HepG2 (cell line): ENCODE measurements at regions not wholly inside any gene's neighbourhood (a gene's known extent, or its start where the extent isn't known, plus 50 kb on each side); places are given as distances from the start of the nearest gene placed in this dataset.

Source experiments
- ATAC-seq: fragments of 200-7000 bp; cut with Tn5 transposase; 3 replicates; pipeline ENCODE4 v1.9.1; 2020; ENCODE audit warnings: mild to moderate bottlenecking, moderate library complexity
- BruUV-seq: library from RNA; stranded (reverse); fragments of 400-500 nt; replicated peaks from 2 replicates; lab custom pipeline; 2021; lab: Mats Ljungman, UMichigan
- CTCF ChIA-PET: fragments of 300-600 bp; formaldehyde crosslinking; extraction: SDS; loops from one replicate; lab custom pipeline; 2021; ENCODE audit warnings: low total read pairs, inconsistent platforms, low intra/inter-chr PET ratio; lab: Yijun Ruan, JAX
- POLR2A ChIA-PET: fragments of 350-600 bp; sonication (Branson Sonifier 250); formaldehyde crosslinking; loops from one replicate; lab custom pipeline; 2020; ENCODE audit warnings: antibody characterized with exemption, inconsistent platforms; lab: Yijun Ruan, JAX
- DNase-seq: peaks from one replicate; pipeline ENCODE4 v3.0.0-alpha.2; 2015; ENCODE audit warnings: low spot score
- FAIRE-seq: peaks from 3 replicates; lab custom pipeline; 2011; peaks lifted over from hg19 to GRCh38; lab: Jason Lieb, UNC
- H2AFZ ChIP-seq: one replicate; pipeline ENCODE4 v1.6.1; 2011; ENCODE audit warnings: low read length, inconsistent platforms
- H3K27ac ChIP-seq: fragments of 300-600 bp; 3 replicates; pipeline ENCODE4 v1.8.0; 2011; ENCODE audit warnings: mixed run types, mild to moderate bottlenecking, mixed read lengths, low read length, inconsistent platforms; ENCODE audit not compliant: insufficient read depth; ENCODE audit errors: extremely low read length
- H3K27me3 ChIP-seq, 2 experiments: fragments of 200-600 bp in 1 of 2; 2 replicates in 1 of 2; 3 replicates in 1 of 2; pipeline versions ENCODE4 v1.6.0 to v1.8.0; 2011; ENCODE audit warnings: low read length in 2 of 2, mild to moderate bottlenecking in 2 of 2, moderate library complexity in 2 of 2, inconsistent platforms in 1 of 2; ENCODE audit not compliant: insufficient read depth in 2 of 2, control insufficient read depth in 1 of 2
- H3K36me3 ChIP-seq, 2 experiments: fragments of 200-600 bp in 1 of 2; replicated peaks in 1 of 2; 2 replicates in 1 of 2; 3 replicates in 1 of 2; pipeline versions ENCODE4 v1.5.1 to v1.8.0; 2011; ENCODE audit warnings: low read length in 2 of 2, inconsistent platforms in 1 of 2; ENCODE audit not compliant: insufficient read depth in 2 of 2, control insufficient read depth in 1 of 2
- H3K4me1 ChIP-seq: 2 replicates; pipeline ENCODE4 v1.5.1; 2012; ENCODE audit warnings: low read length, inconsistent platforms; ENCODE audit not compliant: insufficient read depth
- H3K4me2 ChIP-seq: 2 replicates; pipeline ENCODE4 v1.6.0; 2011; ENCODE audit warnings: low read depth, low read length, inconsistent platforms
- H3K4me3 ChIP-seq, 3 experiments: fragments of 200-600 bp in 1 of 3; sonication (generic), shearing (Covaris generic) in 1 of 3; replicated peaks in 1 of 3; 2 replicates each; pipeline ENCODE4 v1.5.1; 2011 to 2016; ENCODE audit warnings: low read length in 3 of 3, inconsistent platforms in 2 of 3, low read depth in 2 of 3, mild to moderate bottlenecking in 2 of 3, control low read depth in 1 of 3, mixed read lengths in 1 of 3; ENCODE audit not compliant: insufficient read depth in 1 of 3
- H3K79me2 ChIP-seq: one replicate; pipeline ENCODE4 v1.6.1; 2011; ENCODE audit warnings: low read length, inconsistent platforms; ENCODE audit not compliant: insufficient read depth
- H3K9ac ChIP-seq: 2 replicates; pipeline ENCODE4 v1.6.0; 2011; ENCODE audit warnings: mild to moderate bottlenecking, low read depth, low read length, inconsistent platforms; ENCODE audit not compliant: insufficient read depth
- H3K9me3 ChIP-seq: 2 replicates; pipeline ENCODE4 v1.5.1; 2012; ENCODE audit warnings: mild to moderate bottlenecking, low read length
- H4K20me1 ChIP-seq: 2 replicates; pipeline ENCODE4 v1.6.0; 2011; ENCODE audit warnings: inconsistent platforms, mild to moderate bottlenecking, low read length, moderate library complexity; ENCODE audit not compliant: insufficient read depth
- CBX2 ChIP-seq, 2 experiments: fragments of 200-600 bp in 1 of 2; sonication (generic); formaldehyde crosslinking in 1 of 2; IDR thresholded peaks; 2 replicates each; pipeline versions ENCODE4 v1.7.0 to v1.8.1; 2018 to 2022; ENCODE audit warnings: low read depth in 2 of 2, low read length in 1 of 2, mild to moderate bottlenecking in 1 of 2, missing genetic modification reagents in 1 of 2
- HNRNPUL1 ChIP-seq: fragments of 200-400 bp; formaldehyde crosslinking; IDR thresholded peaks from 2 replicates; pipeline ENCODE4 v1.6.1; 2017; ENCODE audit warnings: low read depth, mild to moderate bottlenecking, low read length, moderate library complexity
- NFKBIZ ChIP-seq: IDR thresholded peaks from 2 replicates; pipeline ENCODE4 v1.6.1; 2018; ENCODE audit warnings: missing genetic modification reagents, missing compliant biosample characterization
- REXO4 ChIP-seq: sonication (generic); formaldehyde crosslinking; IDR thresholded peaks from 2 replicates; pipeline ENCODE4 v1.8.0; 2022; ENCODE audit warnings: missing genetic modification reagents, mild to moderate bottlenecking, borderline replicate concordance
- SALL1 ChIP-seq: sonication (generic); formaldehyde crosslinking; IDR thresholded peaks from 2 replicates; pipeline ENCODE4 v1.8.0; 2022; ENCODE audit warnings: mild to moderate bottlenecking, missing genetic modification reagents
- THAP11 ChIP-seq: IDR thresholded peaks from 2 replicates; pipeline ENCODE4 v1.6.1; 2016; ENCODE audit warnings: missing biosample characterization, missing genetic modification reagents
- THRA ChIP-seq: sonication (generic); formaldehyde crosslinking; IDR thresholded peaks from 2 replicates; pipeline ENCODE4 v1.4.0; 2020; ENCODE audit warnings: missing genetic modification reagents, borderline replicate concordance
- ZNF17 ChIP-seq: sonication (generic); formaldehyde crosslinking; IDR thresholded peaks from 2 replicates; pipeline ENCODE4 v1.5.0; 2020; ENCODE audit warnings: mild to moderate bottlenecking, missing genetic modification reagents
- ZNF431 ChIP-seq: sonication (generic); formaldehyde crosslinking; IDR thresholded peaks from 2 replicates; pipeline ENCODE4 v1.9.0; 2022; ENCODE audit warnings: missing genetic modification reagents, low read depth, mild to moderate bottlenecking, borderline replicate concordance
- ZNF546 ChIP-seq: sonication (generic); formaldehyde crosslinking; conservative IDR thresholded peaks from 2 replicates; pipeline ENCODE4 v1.8.1; 2023; ENCODE audit warnings: mild to moderate bottlenecking, missing genetic modification reagents
- WGBS: methylation state at CpG from one replicate; pipeline ENCODE4 v1.1.6; 2017; ENCODE audit warnings: low lambda C conversion rate; 5-methylcytosine and 5-hydroxymethylcytosine counted together
- in situ Hi-C: cut with HindIII; loops from 2 replicates; pipeline ENCODE4 v1.10.0; 2017; ENCODE audit warnings: low pct_unique_long_range_greater_than_20kb; ENCODE audit not compliant: extremely low pct_ligation_motif_present
- intact Hi-C: fragments of 100-400 bp; cut with micrococcal nuclease; formaldehyde crosslinking; loops from one replicate; pipeline ENCODE4 v1.10.0; 2022; ENCODE audit not compliant: unreplicated experiment
- TF ChIP-seq, protein P1 (sequence below): sonication (generic); formaldehyde crosslinking; IDR thresholded peaks from 2 replicates; pipeline ENCODE4 v1.5.1; 2020; ENCODE audit warnings: missing genetic modification reagents, mild to moderate bottlenecking, borderline replicate concordance
- TF ChIP-seq, protein P2 (sequence below): sonication (generic); formaldehyde crosslinking; IDR thresholded peaks from 2 replicates; pipeline ENCODE4 v1.5.0; 2020; ENCODE audit warnings: mild to moderate bottlenecking, missing genetic modification reagents, borderline replicate concordance

- DNase-seq: no peak
- Histone ChIP-seq H3K79me2 (no peaks in the 10 kb centered on the region), H3K4me1 (peaks cover 10% of the 10 kb centered on the region), H2AFZ (no peak overlapping the region), H3K27me3 (peaks cover 0 to 10% of the 10 kb centered on the region in 2 experiments; a peak in 2 of 5 replicates), H4K20me1 (no peaks in the 10 kb centered on the region), H3K9me3 (no peaks in the 10 kb centered on the region), H3K4me3 (no peak overlapping the region), H3K36me3 (no peaks in the 10 kb centered on the region), H3K4me2 (no peak overlapping the region), H3K27ac (no peak overlapping the region), H3K9ac (no peak overlapping the region)
- no peak for ATAC-seq
- intact Hi-C loops: no loop called here
- in situ Hi-C loops: no loop called here
- no TSS peak for BruUV-seq
- CTCF ChIA-PET: no interaction called here
- POLR2A ChIA-PET: no interaction called here
- no peak for FAIRE-seq
- 65% methylated on average over 4 of the region's 4 CpGs for WGBS
- no peak for TF ChIP-seq ZNF17 (CRISPR knock-in tag)
- TF ChIP-seq CBX2 (IDR thresholded peaks at IDR 0.05; ENCODE audit: low read depth, low read length): no peak
- no peak for TF ChIP-seq CBX2 (CRISPR knock-in tag; IDR thresholded peaks at IDR 0.05; ENCODE audit: low read depth)
- TF ChIP-seq THAP11 (CRISPR knock-in tag): no peak
- TF ChIP-seq, protein P1, sequence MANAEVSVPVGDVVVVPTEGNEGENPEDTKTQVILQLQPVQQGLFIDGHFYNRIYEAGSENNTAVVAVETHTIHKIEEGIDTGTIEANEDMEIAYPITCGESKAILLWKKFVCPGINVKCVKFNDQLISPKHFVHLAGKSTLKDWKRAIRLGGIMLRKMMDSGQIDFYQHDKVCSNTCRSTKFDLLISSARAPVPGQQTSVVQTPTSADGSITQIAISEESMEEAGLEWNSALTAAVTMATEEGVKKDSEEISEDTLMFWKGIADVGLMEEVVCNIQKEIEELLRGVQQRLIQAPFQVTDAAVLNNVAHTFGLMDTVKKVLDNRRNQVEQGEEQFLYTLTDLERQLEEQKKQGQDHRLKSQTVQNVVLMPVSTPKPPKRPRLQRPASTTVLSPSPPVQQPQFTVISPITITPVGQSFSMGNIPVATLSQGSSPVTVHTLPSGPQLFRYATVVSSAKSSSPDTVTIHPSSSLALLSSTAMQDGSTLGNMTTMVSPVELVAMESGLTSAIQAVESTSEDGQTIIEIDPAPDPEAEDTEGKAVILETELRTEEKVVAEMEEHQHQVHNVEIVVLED (CRISPR knock-in tag): no peak
- TF ChIP-seq SALL1: no peak
- no peak for TF ChIP-seq THRA (CRISPR knock-in tag)
- TF ChIP-seq REXO4 (CRISPR knock-in tag): no peak
- TF ChIP-seq HNRNPUL1: no peak
- TF ChIP-seq NFKBIZ (CRISPR knock-in tag): no peak
- TF ChIP-seq, protein P2, sequence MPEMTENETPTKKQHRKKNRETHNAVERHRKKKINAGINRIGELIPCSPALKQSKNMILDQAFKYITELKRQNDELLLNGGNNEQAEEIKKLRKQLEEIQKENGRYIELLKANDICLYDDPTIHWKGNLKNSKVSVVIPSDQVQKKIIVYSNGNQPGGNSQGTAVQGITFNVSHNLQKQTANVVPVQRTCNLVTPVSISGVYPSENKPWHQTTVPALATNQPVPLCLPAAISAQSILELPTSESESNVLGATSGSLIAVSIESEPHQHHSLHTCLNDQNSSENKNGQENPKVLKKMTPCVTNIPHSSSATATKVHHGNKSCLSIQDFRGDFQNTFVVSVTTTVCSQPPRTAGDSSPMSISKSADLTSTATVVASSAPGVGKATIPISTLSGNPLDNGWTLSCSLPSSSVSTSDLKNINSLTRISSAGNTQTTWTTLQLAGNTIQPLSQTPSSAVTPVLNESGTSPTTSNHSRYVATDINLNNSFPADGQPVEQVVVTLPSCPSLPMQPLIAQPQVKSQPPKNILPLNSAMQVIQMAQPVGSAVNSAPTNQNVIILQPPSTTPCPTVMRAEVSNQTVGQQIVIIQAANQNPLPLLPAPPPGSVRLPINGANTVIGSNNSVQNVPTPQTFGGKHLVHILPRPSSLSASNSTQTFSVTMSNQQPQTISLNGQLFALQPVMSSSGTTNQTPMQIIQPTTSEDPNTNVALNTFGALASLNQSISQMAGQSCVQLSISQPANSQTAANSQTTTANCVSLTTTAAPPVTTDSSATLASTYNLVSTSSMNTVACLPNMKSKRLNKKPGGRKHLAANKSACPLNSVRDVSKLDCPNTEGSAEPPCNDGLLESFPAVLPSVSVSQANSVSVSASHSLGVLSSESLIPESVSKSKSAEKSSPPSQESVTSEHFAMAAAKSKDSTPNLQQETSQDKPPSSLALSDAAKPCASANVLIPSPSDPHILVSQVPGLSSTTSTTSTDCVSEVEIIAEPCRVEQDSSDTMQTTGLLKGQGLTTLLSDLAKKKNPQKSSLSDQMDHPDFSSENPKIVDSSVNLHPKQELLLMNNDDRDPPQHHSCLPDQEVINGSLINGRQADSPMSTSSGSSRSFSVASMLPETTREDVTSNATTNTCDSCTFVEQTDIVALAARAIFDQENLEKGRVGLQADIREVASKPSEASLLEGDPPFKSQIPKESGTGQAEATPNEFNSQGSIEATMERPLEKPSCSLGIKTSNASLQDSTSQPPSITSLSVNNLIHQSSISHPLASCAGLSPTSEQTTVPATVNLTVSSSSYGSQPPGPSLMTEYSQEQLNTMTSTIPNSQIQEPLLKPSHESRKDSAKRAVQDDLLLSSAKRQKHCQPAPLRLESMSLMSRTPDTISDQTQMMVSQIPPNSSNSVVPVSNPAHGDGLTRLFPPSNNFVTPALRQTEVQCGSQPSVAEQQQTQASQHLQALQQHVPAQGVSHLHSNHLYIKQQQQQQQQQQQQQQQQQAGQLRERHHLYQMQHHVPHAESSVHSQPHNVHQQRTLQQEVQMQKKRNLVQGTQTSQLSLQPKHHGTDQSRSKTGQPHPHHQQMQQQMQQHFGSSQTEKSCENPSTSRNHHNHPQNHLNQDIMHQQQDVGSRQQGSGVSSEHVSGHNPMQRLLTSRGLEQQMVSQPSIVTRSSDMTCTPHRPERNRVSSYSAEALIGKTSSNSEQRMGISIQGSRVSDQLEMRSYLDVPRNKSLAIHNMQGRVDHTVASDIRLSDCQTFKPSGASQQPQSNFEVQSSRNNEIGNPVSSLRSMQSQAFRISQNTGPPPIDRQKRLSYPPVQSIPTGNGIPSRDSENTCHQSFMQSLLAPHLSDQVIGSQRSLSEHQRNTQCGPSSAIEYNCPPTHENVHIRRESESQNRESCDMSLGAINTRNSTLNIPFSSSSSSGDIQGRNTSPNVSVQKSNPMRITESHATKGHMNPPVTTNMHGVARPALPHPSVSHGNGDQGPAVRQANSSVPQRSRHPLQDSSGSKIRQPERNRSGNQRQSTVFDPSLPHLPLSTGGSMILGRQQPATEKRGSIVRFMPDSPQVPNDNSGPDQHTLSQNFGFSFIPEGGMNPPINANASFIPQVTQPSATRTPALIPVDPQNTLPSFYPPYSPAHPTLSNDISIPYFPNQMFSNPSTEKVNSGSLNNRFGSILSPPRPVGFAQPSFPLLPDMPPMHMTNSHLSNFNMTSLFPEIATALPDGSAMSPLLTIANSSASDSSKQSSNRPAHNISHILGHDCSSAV (CRISPR knock-in tag): no peak
- no peak for TF ChIP-seq ZNF431 (CRISPR knock-in tag)
- no peak for TF ChIP-seq ZNF546 (CRISPR knock-in tag)
Observed at GRCh38 chr2:234608946-234609345, 112.1 kb upstream of the ARL4C start.
